ENCODE measurements at regions not wholly inside any gene's neighbourhood (a gene's known extent, or its start where the extent isn't known, plus 50 kb on each side); places are given as distances from the start of the nearest gene placed in this dataset.

DNA sequence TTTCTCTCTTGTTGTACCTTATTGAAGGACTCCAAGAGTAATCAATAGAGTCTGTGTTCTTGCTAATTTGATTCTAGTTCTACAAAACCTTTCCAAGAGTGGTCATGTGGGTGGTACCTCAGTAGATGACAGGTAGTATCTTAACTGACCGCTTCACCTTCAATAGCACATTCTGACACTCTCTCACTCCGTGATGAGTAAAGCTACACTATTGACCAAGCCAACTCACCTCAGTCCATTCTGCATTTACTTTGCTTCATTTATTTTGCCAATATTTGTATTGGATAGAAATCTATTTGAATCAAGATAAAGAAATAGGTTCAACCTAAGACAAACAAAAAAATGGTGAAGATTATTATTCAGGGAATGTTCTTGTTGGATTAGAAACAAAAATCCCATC is 1869.6 kb upstream of the CELF4 start:
- DNase-seq (ENCODE audit: low read depth in 4 of 4, low spot score in 2 of 4), result no peak

DNA sequence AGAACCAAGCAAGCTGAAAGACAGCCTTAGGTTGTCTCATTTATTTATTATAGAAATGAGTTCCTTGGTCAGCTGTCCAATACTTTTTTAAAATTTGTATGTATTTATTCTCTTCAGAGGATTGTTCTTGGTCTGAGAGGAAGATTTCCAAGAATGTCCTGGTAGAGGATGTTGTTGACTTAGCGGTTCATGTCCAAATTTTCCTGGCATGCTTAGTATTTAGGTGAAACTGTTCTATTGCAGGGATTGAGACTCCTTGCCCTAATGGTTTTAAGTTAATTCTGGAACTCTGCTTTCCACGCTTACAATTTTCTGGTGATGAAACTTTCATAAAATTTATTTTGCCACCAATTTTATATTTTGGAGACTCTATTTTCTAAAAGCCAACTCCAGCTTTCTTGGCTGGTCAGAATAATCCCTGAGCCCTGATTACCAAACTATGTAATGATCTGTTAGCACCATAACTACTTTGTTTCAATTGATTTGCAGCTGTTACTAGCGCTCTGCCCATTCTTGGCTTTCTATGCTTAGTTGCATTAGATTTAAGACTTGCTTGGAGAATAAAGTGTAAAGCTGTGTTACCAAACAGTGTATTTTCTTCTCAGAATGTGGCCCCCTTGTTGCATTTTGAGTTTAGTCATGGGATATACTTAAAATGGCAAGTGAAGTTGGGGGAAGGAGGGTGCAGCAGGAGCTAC is 1868.8 kb upstream of the CELF4 start:
- DNase-seq (ENCODE audit: low read depth in 4 of 4, low spot score in 2 of 4), result no peak

GRCh38 chr18:39425172-39425850 is 1859.7 kb upstream of the CELF4 start:
- DNase-seq (ENCODE audit: low read depth in 4 of 4, low spot score in 2 of 4), result no peak

- DNase-seq (ENCODE audit: low read depth in 4 of 4, low spot score in 2 of 4), result no peak
Observed at GRCh38 chr18:39424261-39424660, 1858.7 kb upstream of the CELF4 start.

- DNase-seq (ENCODE audit: low read depth in 4 of 4, low spot score in 2 of 4), result no peak
Observed at GRCh38 chr18:39421276-39421675, 1855.7 kb upstream of the CELF4 start.

GRCh38 chr18:39419315-39419714 is 1853.7 kb upstream of the CELF4 start:
- no peak for DNase-seq (ENCODE audit: low read depth in 4 of 4, low spot score in 2 of 4)

DNA sequence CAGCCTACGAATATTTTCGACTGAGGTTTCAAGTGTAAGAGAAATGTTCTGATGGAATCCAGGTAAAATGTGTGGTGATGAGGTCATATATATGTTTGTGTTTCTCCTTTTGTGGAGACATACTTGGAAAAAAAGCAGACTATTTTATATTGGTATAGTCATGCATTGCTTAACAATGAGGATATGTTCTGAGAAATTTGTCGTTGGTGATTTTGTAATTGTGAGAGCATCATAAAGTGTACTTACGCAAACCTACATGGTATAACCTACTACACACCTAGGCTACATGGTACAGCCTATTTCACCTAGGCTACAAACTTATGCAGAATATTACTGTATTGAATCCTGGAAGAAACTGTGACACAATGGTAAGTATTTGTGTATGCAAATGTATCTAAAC is 1849.9 kb upstream of the CELF4 start:
- no peak for DNase-seq (ENCODE audit: low read depth in 4 of 4, low spot score in 2 of 4)

DNA sequence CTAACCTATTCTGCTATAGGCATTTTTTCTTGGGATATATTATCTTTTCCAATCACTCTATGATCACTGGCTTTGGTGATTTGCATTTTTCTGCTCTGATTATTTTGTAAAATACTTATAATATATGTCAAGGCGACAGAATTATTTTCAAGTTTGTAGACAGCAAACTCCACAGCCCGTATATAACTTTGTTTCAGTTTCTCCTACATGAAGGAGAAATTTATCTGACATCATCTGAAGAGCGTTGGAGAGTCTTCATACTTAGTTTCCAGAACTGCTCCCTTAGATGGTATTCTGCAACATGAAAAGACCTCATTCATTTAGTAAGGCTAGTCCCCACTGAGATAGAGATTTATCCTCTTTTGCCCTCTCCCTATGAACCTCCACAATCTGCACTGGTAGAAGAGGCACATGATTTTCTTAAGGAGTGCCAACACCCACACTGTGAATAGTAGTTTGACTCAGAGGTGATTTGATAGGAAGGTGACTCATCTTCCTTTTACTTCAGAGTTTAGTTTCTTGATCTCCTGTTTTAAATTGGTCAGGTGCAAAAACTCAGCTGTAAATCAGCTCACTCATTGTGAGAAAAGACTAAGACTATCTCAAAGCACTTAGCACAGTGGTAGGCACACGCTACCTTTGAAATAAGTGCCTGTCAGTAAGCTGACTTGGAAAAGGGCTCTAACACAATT is 1848.6 kb upstream of the CELF4 start:
- DNase-seq (ENCODE audit: low read depth in 4 of 4, low spot score in 2 of 4), result no peak

DNA sequence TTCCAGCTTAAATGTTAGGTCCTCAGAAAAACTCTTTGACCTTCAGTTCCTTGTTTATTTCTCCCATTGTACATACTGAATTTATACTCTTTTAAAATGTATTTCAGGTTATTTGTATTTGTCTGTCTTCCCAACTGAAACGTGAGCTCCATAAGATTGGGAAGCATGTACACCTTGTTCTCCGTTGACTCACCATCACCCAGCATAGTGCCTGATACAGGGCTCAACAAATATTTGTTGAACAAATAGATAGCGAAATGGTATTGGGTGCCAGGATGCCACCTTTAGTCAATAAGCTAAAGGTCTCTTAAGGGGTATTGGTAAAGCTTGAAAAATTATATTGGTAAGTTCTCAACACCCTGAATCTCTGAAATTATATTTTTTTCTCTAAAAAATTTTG is 1841.3 kb upstream of the CELF4 start:
- DNase-seq (ENCODE audit: low read depth in 4 of 4, low spot score in 2 of 4), result no peak

DNA sequence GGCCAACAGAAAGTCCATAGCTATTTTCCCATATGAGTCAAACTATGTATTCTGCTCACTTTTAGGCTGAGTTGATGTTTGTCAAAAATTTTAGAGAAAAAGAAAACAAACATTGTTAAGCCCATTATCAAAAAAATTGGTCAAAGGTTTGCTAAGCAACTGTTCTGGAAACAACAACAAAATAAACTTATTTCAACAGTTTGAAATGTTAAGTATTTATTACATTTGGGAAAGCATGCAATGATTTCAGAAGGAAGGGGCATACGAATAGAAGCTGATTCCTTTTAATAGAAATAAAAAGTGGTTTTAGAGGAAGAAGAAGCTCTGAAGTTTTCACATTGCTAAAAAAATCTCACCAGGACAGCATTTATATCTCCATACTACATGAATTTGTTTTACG is 1837.5 kb upstream of the CELF4 start:
- DNase-seq (ENCODE audit: low read depth in 4 of 4, low spot score in 2 of 4), result no peak

DNA sequence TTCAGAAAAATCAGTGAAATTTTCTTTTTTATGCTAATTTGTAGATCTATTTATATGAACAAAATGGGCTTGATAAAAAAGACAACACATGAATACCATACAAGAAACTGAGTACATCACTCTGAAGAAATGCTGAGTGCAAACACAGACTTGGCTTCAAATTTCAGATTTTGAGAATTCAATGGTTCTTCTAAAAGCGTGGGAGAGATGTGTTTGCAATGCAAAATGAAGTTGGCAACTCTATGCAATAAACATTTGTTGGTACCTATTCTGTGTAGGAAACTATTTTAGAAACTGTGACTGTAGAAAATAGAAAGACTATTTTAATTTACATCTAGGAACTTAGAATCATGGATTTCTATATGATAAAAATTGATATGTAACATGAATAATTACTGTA is 1834.1 kb upstream of the CELF4 start:
- DNase-seq (ENCODE audit: low read depth in 4 of 4, low spot score in 2 of 4), result no peak

GRCh38 chr18:39396168-39396567 is 1830.6 kb upstream of the CELF4 start:
- DNase-seq (ENCODE audit: low read depth in 4 of 4, low spot score in 2 of 4), result no peak

GRCh38 chr18:39389800-39390379 is 1824.3 kb upstream of the CELF4 start:
- no peak for DNase-seq (ENCODE audit: low read depth in 4 of 4, low spot score in 2 of 4)

GRCh38 chr18:39380866-39381265 is 1815.3 kb upstream of the CELF4 start:
- DNase-seq (ENCODE audit: low read depth in 4 of 4, low spot score in 2 of 4), result no peak

GRCh38 chr18:39380186-39380725 is 1814.7 kb upstream of the CELF4 start:
- no peak for DNase-seq (ENCODE audit: low read depth in 4 of 4, low spot score in 2 of 4)

DNA sequence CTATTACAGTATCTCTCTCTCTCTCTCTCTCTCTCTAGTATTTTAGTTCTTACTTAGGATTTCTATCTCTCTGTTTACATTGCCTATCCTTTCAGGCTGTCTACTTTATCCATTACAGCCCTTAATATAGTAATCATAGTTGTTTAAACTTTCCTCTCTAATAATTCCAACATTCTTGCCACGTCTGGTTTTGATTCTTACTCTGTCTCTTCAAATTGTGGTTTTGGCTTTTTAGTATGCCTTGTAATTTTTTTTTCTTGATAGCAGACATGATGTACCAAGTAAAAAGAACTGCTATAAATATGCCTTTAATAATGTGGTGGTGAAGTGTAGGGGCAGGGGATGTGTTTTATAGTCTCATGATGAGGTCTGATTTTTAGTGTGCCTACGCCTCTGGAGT is 1809.5 kb upstream of the CELF4 start:
- no peak for DNase-seq (ENCODE audit: low read depth in 4 of 4, low spot score in 2 of 4)

DNA sequence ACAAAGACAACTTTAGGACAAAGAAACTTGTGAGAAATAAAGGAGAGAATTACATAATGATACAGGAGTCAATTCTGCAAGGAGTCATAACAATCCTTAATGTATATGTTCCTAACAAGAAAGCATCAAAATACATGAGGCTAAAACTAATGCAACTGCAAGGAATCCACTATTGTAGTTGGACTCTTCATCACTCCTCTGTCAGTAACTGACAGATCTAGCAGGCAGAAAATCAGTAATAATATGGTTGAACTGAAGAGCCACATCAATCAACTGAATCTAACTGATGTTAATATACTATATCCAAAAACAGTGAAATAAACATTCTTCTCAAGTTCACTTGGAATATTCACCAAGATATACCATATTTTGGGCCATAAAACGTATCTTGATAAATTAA is 1806.4 kb upstream of the CELF4 start:
- no peak for DNase-seq (ENCODE audit: low read depth in 4 of 4, low spot score in 2 of 4)

DNA sequence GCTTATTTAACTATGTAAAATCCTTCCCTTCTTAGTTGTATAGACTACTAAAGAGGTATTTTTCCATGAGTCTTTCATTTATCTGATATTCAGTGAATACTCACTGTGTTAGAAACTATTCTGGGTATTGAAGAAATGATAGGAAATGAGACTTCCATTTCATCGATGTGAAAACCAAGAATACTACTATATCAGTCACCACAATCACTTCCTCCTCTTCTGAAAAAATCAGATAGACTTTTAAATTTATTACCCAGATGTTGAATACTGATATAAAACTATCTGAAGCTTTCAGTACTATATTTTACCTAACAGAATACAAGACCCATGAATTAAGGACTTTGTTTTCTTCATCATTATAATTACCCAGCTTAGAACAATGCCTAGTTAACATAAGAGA is 1801.1 kb upstream of the CELF4 start:
- DNase-seq (ENCODE audit: low read depth in 4 of 4, low spot score in 2 of 4), result no peak

DNA sequence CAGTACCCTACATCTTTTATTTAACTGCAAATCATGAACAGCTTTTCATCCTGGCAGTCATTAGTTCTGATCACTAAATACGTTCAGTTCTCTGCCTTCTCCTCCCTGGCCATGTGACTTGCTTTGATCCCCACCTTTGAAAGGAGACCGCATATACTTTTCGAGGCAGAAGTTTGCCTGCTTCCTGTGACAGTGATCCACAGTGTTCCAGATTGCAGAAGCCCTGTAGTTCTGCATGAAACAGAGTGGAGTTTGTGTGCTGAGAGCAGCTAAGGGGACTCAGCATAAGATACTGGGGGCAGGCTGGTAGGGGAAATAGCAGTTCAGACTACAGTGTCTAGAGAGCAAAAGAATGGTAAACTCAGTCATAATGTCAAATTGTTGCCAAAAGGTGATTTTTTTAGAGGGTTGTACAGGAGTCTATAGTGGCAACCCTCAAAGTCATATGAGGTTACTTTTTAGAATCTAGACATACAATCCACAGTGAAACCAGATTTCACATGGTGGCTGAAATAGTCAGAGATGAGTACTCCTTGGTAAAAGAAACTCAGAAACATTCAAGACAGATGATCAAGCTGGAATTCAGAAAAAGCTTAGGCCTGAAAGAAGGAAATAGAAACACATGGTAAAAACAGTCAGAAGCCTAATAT is 1800.4 kb upstream of the CELF4 start:
- no peak for DNase-seq (ENCODE audit: low read depth in 4 of 4, low spot score in 2 of 4)

DNA sequence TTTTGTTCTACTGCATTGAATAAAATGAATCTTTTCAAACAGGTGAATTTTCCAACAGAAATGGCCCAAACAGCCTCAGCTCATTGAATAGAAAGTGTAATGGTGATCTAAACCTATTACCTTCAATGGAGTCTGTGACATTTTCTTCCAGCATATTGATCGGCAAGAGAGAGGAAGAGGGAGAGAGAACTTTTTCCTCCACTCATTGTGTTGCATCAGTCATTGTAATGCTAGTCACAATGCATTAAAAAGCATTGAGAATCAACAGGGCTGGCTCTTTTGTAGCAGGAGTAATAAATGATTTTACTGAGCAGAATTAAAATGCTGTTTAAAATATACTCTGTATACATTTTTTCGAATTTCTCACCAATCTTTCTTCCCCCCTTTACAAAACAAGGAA is 1794.5 kb upstream of the CELF4 start:
- DNase-seq (ENCODE audit: low read depth in 4 of 4, low spot score in 2 of 4), result no peak

- no peak for DNase-seq (ENCODE audit: low read depth in 4 of 4, low spot score in 2 of 4)
Observed at GRCh38 chr18:39359636-39360035, 1794.0 kb upstream of the CELF4 start.

Data from left renal cortex interstitium (tissue), 4 donors.